Vagina (tissue), 2 donors: ENCODE measurements at regions not wholly inside any gene's neighbourhood (a gene's known extent, or its start where the extent isn't known, plus 50 kb on each side); places are given as distances from the start of the nearest gene placed in this dataset.

Source experiments
- DNase-seq, 2 donors: peaks; one replicate each; pipeline ENCODE4 v3.0.0-alpha.2; 2017; ENCODE audit errors: extremely low spot score in 2 of 2
- H3K27ac ChIP-seq: fragments of 200-600 bp; sonication (generic); one replicate; pipeline ENCODE4 v1.5.1; 2019
- H3K27me3 ChIP-seq: fragments of 200-600 bp; sonication (generic); one replicate; pipeline ENCODE4 v1.5.1; 2019
- H3K36me3 ChIP-seq, 2 donors: fragments of 200-600 bp; sonication (generic); one replicate each; pipeline ENCODE4 v1.5.1; 2017 to 2019
- H3K4me1 ChIP-seq: fragments of 200-600 bp; sonication (generic); one replicate; pipeline ENCODE4 v1.5.1; 2019
- H3K4me3 ChIP-seq, 2 donors: fragments of 200-600 bp; sonication (generic); 1 replicate in 1 of 2; 2 replicates in 1 of 2; pipeline ENCODE4 v1.5.1; 2016 to 2019
- H3K9me3 ChIP-seq: fragments of 200-600 bp; sonication (generic); one replicate; pipeline ENCODE4 v1.5.1; 2019
- CTCF ChIP-seq, 3 experiments: fragments of 450-650 bp in 2 of 3; fragments of 200-600 bp in 1 of 3; sonication (generic) in 1 of 3; IDR thresholded peaks; one replicate each; pipeline ENCODE4 v1.5.1; 2017 to 2019; ENCODE audit warnings: antibody characterized with exemption in 3 of 3, mild to moderate bottlenecking in 2 of 3, moderate library complexity in 2 of 3
- POLR2A ChIP-seq, 2 donors: fragments of 450-650 bp; IDR thresholded peaks; one replicate each; pipeline ENCODE4 v1.6.1; 2017; ENCODE audit warnings: antibody characterized with exemption in 2 of 2, mild to moderate bottlenecking in 2 of 2, moderate library complexity in 2 of 2
- POLR2AphosphoS5 ChIP-seq, 2 donors: sonication (generic); formaldehyde crosslinking; IDR thresholded peaks; one replicate each; pipeline ENCODE4 v1.9.0; 2017; ENCODE audit warnings: antibody characterized with exemption in 2 of 2, mild to moderate bottlenecking in 2 of 2, low read depth in 1 of 2; ENCODE audit not compliant: insufficient read depth in 1 of 2
- intact Hi-C: fragments of 100-400 bp; cut with DNase I; formaldehyde crosslinking; loops from one replicate; pipeline ENCODE4 v1.15.1; 2023

- Histone ChIP-seq H3K9me3 (no peaks in the 10 kb centered on the region), H3K27ac (no peak overlapping the region), H3K27me3 (no peaks in the 10 kb centered on the region), H3K4me3 (no peak overlapping the region), H3K4me1 (no peaks in the 10 kb centered on the region), H3K36me3 (no peaks in the 10 kb centered on the region)
- TF ChIP-seq POLR2A (IDR thresholded peaks at IDR 0.05): no peak
- no peak for TF ChIP-seq POLR2AphosphoS5 (IDR thresholded peaks at IDR 0.05; ENCODE audit: insufficient read depth in 1 of 2, low read depth in 1 of 2)
- no peak for TF ChIP-seq CTCF (IDR thresholded peaks at IDR 0.05)
- intact Hi-C loops: no loop called here
- DNase-seq: no peak
These were observed 132.9 kb upstream of the RAB4A start for GRCh38 chr1:229138058-229138457.

DNA sequence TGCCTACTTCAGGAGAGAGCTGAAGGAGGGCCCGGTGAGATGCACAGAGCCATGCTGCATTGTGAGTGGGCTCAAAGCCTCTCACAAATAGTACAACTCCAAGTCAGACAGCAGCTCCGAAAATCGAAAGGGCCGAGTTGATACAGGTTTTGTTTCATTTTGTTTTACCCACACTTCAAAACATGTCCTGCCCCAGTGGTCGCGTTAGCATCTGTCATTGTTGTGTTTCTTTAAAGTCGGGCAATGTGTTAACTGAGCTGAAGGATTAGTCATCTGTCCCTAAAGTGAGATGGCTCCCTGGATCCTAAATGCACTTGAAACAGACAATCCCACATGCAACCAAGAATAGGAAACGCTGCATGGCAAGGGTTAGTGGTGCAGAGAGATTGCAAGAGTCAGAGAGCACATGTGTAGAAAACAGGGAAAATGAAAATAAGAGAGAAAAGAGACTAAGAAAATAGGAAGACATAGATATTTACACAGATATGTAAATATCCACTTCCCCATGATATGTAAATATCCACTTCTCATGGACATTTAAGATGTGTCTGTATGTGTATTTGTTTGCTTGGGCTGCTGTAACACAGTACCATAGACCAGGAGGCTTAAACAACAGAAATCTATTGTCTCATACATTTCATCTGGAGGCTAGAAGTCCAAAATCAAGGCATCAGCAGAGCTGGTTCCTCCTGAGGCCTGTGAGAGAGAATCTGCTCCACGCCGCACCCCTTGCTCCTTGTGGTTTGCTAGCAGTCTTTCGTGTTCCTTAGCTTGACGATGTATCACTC, 131.4 kb upstream of the RAB4A start:
- DNase-seq: no peak
- no peaks in the 10 kb centered on the region for H3K36me3 ChIP-seq
- H3K4me1 ChIP-seq: no peaks in the 10 kb centered on the region
- H3K9me3 ChIP-seq: no peaks in the 10 kb centered on the region
- H3K27ac ChIP-seq: no peak overlapping the region
- H3K27me3 ChIP-seq: no peaks in the 10 kb centered on the region
- H3K4me3 ChIP-seq: no peak overlapping the region
- TF ChIP-seq CTCF (IDR thresholded peaks at IDR 0.05): no peak
- no peak for TF ChIP-seq POLR2A (IDR thresholded peaks at IDR 0.05)
- no peak for TF ChIP-seq POLR2AphosphoS5 (IDR thresholded peaks at IDR 0.05; ENCODE audit: insufficient read depth in 1 of 2, low read depth in 1 of 2)
- intact Hi-C loops: no loop called here

DNA sequence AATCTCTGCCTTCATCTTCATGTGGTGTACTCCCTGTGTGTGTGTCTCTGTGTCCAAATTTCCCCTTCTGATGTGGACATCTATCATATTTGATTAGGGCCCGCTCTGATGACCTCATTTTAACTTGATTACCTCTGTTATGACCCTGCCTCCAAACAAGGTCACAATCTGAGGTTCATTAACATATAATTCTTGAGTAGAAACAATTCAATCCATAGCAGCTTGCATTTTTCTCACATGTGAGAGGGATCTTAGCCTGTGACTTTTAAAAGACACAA, 130.9 kb upstream of the RAB4A start:
- no peaks in the 10 kb centered on the region for H3K27me3 ChIP-seq
- no peak for DNase-seq
- no peak overlapping the region for H3K4me3 ChIP-seq
- H3K36me3 ChIP-seq: no peaks in the 10 kb centered on the region
- no peaks in the 10 kb centered on the region for H3K9me3 ChIP-seq
- no peak overlapping the region for H3K27ac ChIP-seq
- intact Hi-C loops: no loop called here
- TF ChIP-seq POLR2A (IDR thresholded peaks at IDR 0.05) (no peak), CTCF (IDR thresholded peaks at IDR 0.05) (no peak), POLR2AphosphoS5 (IDR thresholded peaks at IDR 0.05; ENCODE audit: insufficient read depth in 1 of 2, low read depth in 1 of 2) (no peak)
- H3K4me1 ChIP-seq: no peaks in the 10 kb centered on the region

GRCh38 chr1:229141271-229141670, 129.6 kb upstream of the RAB4A start:
- Histone ChIP-seq H3K4me1 (no peaks in the 10 kb centered on the region), H3K27ac (no peak overlapping the region), H3K4me3 (no peak overlapping the region), H3K36me3 (no peaks in the 10 kb centered on the region), H3K27me3 (no peaks in the 10 kb centered on the region), H3K9me3 (no peaks in the 10 kb centered on the region)
- intact Hi-C loops: no loop called here
- TF ChIP-seq POLR2AphosphoS5 (IDR thresholded peaks at IDR 0.05; ENCODE audit: insufficient read depth in 1 of 2, low read depth in 1 of 2) (no peak), POLR2A (IDR thresholded peaks at IDR 0.05) (no peak), CTCF (IDR thresholded peaks at IDR 0.05) (no peak)
- DNase-seq: no peak

DNA sequence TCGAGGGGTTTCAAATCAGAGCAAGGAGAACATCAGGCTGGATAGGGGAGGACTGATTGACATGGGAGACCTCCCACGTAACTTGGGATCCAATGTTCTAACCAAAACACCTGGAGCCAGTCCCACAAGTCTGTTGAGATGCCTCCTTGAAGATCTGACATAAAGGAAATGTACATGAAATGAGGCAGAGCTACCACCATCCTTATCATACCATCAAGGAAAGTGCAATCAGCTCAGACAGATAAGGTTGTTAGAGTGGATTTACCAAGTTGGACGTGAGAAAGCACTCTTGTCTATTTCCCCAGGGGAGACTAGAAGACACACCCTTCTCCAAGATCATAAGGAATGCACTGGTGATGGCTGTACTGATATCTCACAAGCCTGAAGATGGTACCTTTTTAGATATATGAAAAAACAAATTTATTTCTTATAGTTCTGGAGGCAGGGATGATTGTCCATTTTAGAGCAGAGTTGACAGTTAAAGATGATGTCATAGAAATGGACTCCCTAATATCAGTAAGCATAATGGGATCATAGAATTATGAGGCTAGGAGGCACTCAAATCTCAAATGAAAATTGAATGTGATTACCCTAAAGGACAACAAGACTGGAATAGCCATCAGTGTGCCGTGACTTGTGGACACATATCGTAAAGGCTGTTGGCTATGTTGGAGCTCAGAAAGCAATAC, 129.1 kb upstream of the RAB4A start:
- Histone ChIP-seq H3K36me3 (no peaks in the 10 kb centered on the region), H3K27me3 (no peaks in the 10 kb centered on the region), H3K4me3 (no peak overlapping the region), H3K4me1 (no peaks in the 10 kb centered on the region), H3K27ac (no peak overlapping the region), H3K9me3 (no peaks in the 10 kb centered on the region)
- intact Hi-C loops: no loop called here
- DNase-seq: no peak
- TF ChIP-seq POLR2A (IDR thresholded peaks at IDR 0.05) (no peak), CTCF (IDR thresholded peaks at IDR 0.05) (no peak), POLR2AphosphoS5 (IDR thresholded peaks at IDR 0.05; ENCODE audit: insufficient read depth in 1 of 2, low read depth in 1 of 2) (no peak)
